ENCODE measurements at regions not wholly inside any gene's neighbourhood (a gene's known extent, or its start where the extent isn't known, plus 50 kb on each side); places are given as distances from the start of the nearest gene placed in this dataset.

GRCh38 chr7:41448104-41448503, 254.8 kb downstream of the INHBA start:
- Mint-ChIP-seq H3K27ac (ENCODE audit: low read depth, unreplicated experiment) (peak overlapping the region; percentile 44), H3K9me3 (ENCODE audit: unreplicated experiment) (no peaks in the 10 kb centered on the region), H3K36me3 (ENCODE audit: insufficient read depth, unreplicated experiment) (no peaks in the 10 kb centered on the region), H3K27me3 (ENCODE audit: insufficient read depth, unreplicated experiment) (no peaks in the 10 kb centered on the region), H3K4me1 (ENCODE audit: insufficient read depth, unreplicated experiment) (peaks cover 7% of the 10 kb centered on the region), H3K4me3 (ENCODE audit: unreplicated experiment) (no peak overlapping the region)
- no peak for TF ChIP-seq CTCF (IDR thresholded peaks at IDR 0.05; ENCODE audit: unreplicated experiment)
- CTCF ChIA-PET, result no interaction called here
- DNase-seq (ENCODE audit: unreplicated experiment), result peak; percentile 13
- POLR2A ChIA-PET, result interaction anchor here (0.8 kb wide), 1 partner anchor 14 kb away, joined by 3 read pairs; no protein-coding TSS in a partner anchor
- intact Hi-C loops (cut with micrococcal nuclease), result no loop called here
- BruUV-seq (replicated peaks), result no TSS peak

GRCh38 chr7:41447450-41448042, 255.3 kb downstream of the INHBA start:
- POLR2A ChIA-PET, result interaction anchor here (0.8 kb wide), 1 partner anchor 13 kb away, joined by 3 read pairs; no protein-coding TSS in a partner anchor
- no peak overlapping the region for H3K4me3 Mint-ChIP-seq (ENCODE audit: unreplicated experiment)
- no peaks in the 10 kb centered on the region for H3K9me3 Mint-ChIP-seq (ENCODE audit: unreplicated experiment)
- H3K27ac Mint-ChIP-seq (ENCODE audit: low read depth, unreplicated experiment), result peak overlapping the region; percentile 44
- H3K36me3 Mint-ChIP-seq (ENCODE audit: insufficient read depth, unreplicated experiment), result no peaks in the 10 kb centered on the region
- DNase-seq (ENCODE audit: unreplicated experiment), result no peak
- intact Hi-C loops (cut with micrococcal nuclease), result no loop called here
- peaks cover 7% of the 10 kb centered on the region for H3K4me1 Mint-ChIP-seq (ENCODE audit: insufficient read depth, unreplicated experiment)
- CTCF ChIA-PET, result no interaction called here
- no TSS peak for BruUV-seq (replicated peaks)
- H3K27me3 Mint-ChIP-seq (ENCODE audit: insufficient read depth, unreplicated experiment), result no peaks in the 10 kb centered on the region
- TF ChIP-seq CTCF (IDR thresholded peaks at IDR 0.05; ENCODE audit: unreplicated experiment), result no peak

- H3K4me1 Mint-ChIP-seq (ENCODE audit: insufficient read depth, unreplicated experiment), result peaks cover 7% of the 10 kb centered on the region
- no peak for DNase-seq (ENCODE audit: unreplicated experiment)
- H3K9me3 Mint-ChIP-seq (ENCODE audit: unreplicated experiment), result no peaks in the 10 kb centered on the region
- H3K36me3 Mint-ChIP-seq (ENCODE audit: insufficient read depth, unreplicated experiment), result no peaks in the 10 kb centered on the region
- CTCF ChIA-PET, result interaction anchor here (0.6 kb wide), 1 partner anchor 47 kb away, joined by 5 read pairs; no protein-coding TSS in a partner anchor
- no peak overlapping the region for H3K27ac Mint-ChIP-seq (ENCODE audit: low read depth, unreplicated experiment)
- no peak overlapping the region for H3K4me3 Mint-ChIP-seq (ENCODE audit: unreplicated experiment)
- POLR2A ChIA-PET, result interaction anchor here (1.0 kb wide), 1 partner anchor 31 kb away, joined by 3 read pairs; no protein-coding TSS in a partner anchor
- TF ChIP-seq CTCF (IDR thresholded peaks at IDR 0.05; ENCODE audit: unreplicated experiment), result no peak
- no peaks in the 10 kb centered on the region for H3K27me3 Mint-ChIP-seq (ENCODE audit: insufficient read depth, unreplicated experiment)
- no TSS peak for BruUV-seq (replicated peaks)
- intact Hi-C loops (cut with micrococcal nuclease), result no loop called here
These were observed 256.1 kb downstream of the INHBA start for GRCh38 chr7:41446606-41447449.

GRCh38 chr7:41445946-41446345, 256.9 kb downstream of the INHBA start:
- no peak overlapping the region for H3K27ac Mint-ChIP-seq (ENCODE audit: low read depth, unreplicated experiment)
- DNase-seq (ENCODE audit: unreplicated experiment), result no peak
- ChIA-PET POLR2A (interaction anchor here (1.0 kb wide), 1 partner anchor 30 kb away, joined by 3 read pairs; no protein-coding TSS in a partner anchor), CTCF (interaction anchor here (0.6 kb wide), 1 partner anchor 46 kb away, joined by 5 read pairs; no protein-coding TSS in a partner anchor)
- BruUV-seq (replicated peaks), result no TSS peak
- TF ChIP-seq CTCF (IDR thresholded peaks at IDR 0.05; ENCODE audit: unreplicated experiment), result no peak
- no peaks in the 10 kb centered on the region for H3K27me3 Mint-ChIP-seq (ENCODE audit: insufficient read depth, unreplicated experiment)
- intact Hi-C loops (cut with micrococcal nuclease), result no loop called here
- peaks cover 7% of the 10 kb centered on the region for H3K4me1 Mint-ChIP-seq (ENCODE audit: insufficient read depth, unreplicated experiment)
- no peak overlapping the region for H3K4me3 Mint-ChIP-seq (ENCODE audit: unreplicated experiment)
- H3K9me3 Mint-ChIP-seq (ENCODE audit: unreplicated experiment), result no peaks in the 10 kb centered on the region
- H3K36me3 Mint-ChIP-seq (ENCODE audit: insufficient read depth, unreplicated experiment), result no peaks in the 10 kb centered on the region

All from MCF 10A (cell line).